ENCODE measurements at regions not wholly inside any gene's neighbourhood (a gene's known extent, or its start where the extent isn't known, plus 50 kb on each side); places are given as distances from the start of the nearest gene placed in this dataset.

- Histone ChIP-seq H3K27me3 (no peaks in the 10 kb centered on the region), H3K27ac (no peak overlapping the region), H3K36me3 (no peaks in the 10 kb centered on the region), H3K9me3 (no peaks in the 10 kb centered on the region), H3K4me1 (peaks cover 0 to 29% of the 10 kb centered on the region in 2 donors), H3K4me3 (replicated peaks in 1 of 3) (no peak overlapping the region)
- intact Hi-C loops (cut with DNase I), result no loop called here
- WGBS, 2 donors, result 95 to 98% methylated on average over 3 of the region's 3 CpGs
- TF ChIP-seq CTCF (IDR thresholded peaks at IDR 0.05) (no peak), POLR2A (IDR thresholded peaks at IDR 0.05) (no peak)
- DNase-seq, result no peak
Observed at GRCh38 chr13:34350671-34351070, 532.7 kb downstream of the RFC3 start.

GRCh38 chr13:34351134-34351533 lies 533.2 kb downstream of the RFC3 start:
- Histone ChIP-seq H3K27me3 (no peaks in the 10 kb centered on the region), H3K4me3 (replicated peaks in 1 of 3) (no peak overlapping the region), H3K4me1 (peaks cover 0 to 29% of the 10 kb centered on the region in 2 donors), H3K9me3 (no peaks in the 10 kb centered on the region), H3K36me3 (no peaks in the 10 kb centered on the region), H3K27ac (no peak overlapping the region)
- TF ChIP-seq POLR2A (IDR thresholded peaks at IDR 0.05) (no peak), CTCF (IDR thresholded peaks at IDR 0.05) (no peak)
- 95 to 97% methylated on average over 3 of the region's 3 CpGs for WGBS, 2 donors
- DNase-seq, result no peak
- intact Hi-C loops (cut with DNase I), result no loop called here

- WGBS, 2 donors, result 84% methylated on average over 4 of the region's 4 CpGs
- DNase-seq, result no peak
- peaks cover 0 to 19% of the 10 kb centered on the region in 2 donors for H3K4me1 ChIP-seq
- TF ChIP-seq POLR2A (IDR thresholded peaks at IDR 0.05) (no peak), CTCF (IDR thresholded peaks at IDR 0.05) (no peak)
- no peak overlapping the region for H3K27ac ChIP-seq
- no peak overlapping the region for H3K4me3 ChIP-seq (replicated peaks in 1 of 3)
- no peaks in the 10 kb centered on the region for H3K9me3 ChIP-seq
- intact Hi-C loops (cut with DNase I), result no loop called here
- no peaks in the 10 kb centered on the region for H3K27me3 ChIP-seq
- H3K36me3 ChIP-seq, result no peaks in the 10 kb centered on the region
Observed at GRCh38 chr13:34352958-34353357, 535.0 kb downstream of the RFC3 start.

- Histone ChIP-seq H3K9me3 (no peaks in the 10 kb centered on the region), H3K4me3 (replicated peaks in 1 of 3) (no peak overlapping the region), H3K27ac (no peak overlapping the region), H3K4me1 (no peaks in the 10 kb centered on the region), H3K36me3 (no peaks in the 10 kb centered on the region), H3K27me3 (no peaks in the 10 kb centered on the region)
- TF ChIP-seq POLR2A (IDR thresholded peaks at IDR 0.05), result no peak
- TF ChIP-seq CTCF (IDR thresholded peaks at IDR 0.05), result no peak
- intact Hi-C loops (cut with DNase I), result no loop called here
- WGBS, 2 donors, result 88 to 93% methylated on average over 4 of the region's 4 CpGs
- no peak for DNase-seq
Observed at GRCh38 chr13:34356686-34357434, 538.9 kb downstream of the RFC3 start.

- no peak overlapping the region for H3K4me3 ChIP-seq (replicated peaks in 1 of 3)
- TF ChIP-seq CTCF (IDR thresholded peaks at IDR 0.05), result no peak
- H3K4me1 ChIP-seq, result no peaks in the 10 kb centered on the region
- H3K9me3 ChIP-seq, result no peaks in the 10 kb centered on the region
- intact Hi-C loops (cut with DNase I), result no loop called here
- no peaks in the 10 kb centered on the region for H3K27me3 ChIP-seq
- 70 to 73% methylated on average over 10 of the region's 10 CpGs for WGBS, 2 donors
- H3K27ac ChIP-seq, result no peak overlapping the region
- DNase-seq, result no peak
- no peaks in the 10 kb centered on the region for H3K36me3 ChIP-seq
Observed at GRCh38 chr13:34357435-34358232, 539.7 kb downstream of the RFC3 start.

Data from thyroid gland (tissue), 4 donors.